GM11168 (cell line): ENCODE measurements at regions not wholly inside any gene's neighbourhood (a gene's known extent, or its start where the extent isn't known, plus 50 kb on each side); places are given as distances from the start of the nearest gene placed in this dataset.

Experiments
- in situ Hi-C: fragments of 300-500 bp; cut with MboI; formaldehyde crosslinking; loops from one replicate; pipeline ENCODE4 v1.12.0; 2022; ENCODE audit warnings: low sequenced_read_pairs; ENCODE audit not compliant: unreplicated experiment

- in situ Hi-C loops, result no loop called here
These were observed 602.5 kb downstream of the PTPRU start for GRCh38 chr1:29838738-29839320.

GRCh38 chr1:29836651-29837646 lies 600.6 kb downstream of the PTPRU start:
- in situ Hi-C loops, result no loop called here

GRCh38 chr1:29835874-29836273 lies 599.6 kb downstream of the PTPRU start:
- in situ Hi-C loops, result no loop called here

- in situ Hi-C loops, result no loop called here
These were observed 599.1 kb downstream of the PTPRU start for GRCh38 chr1:29835406-29835805.

- in situ Hi-C loops, result no loop called here
These were observed 597.3 kb downstream of the PTPRU start for GRCh38 chr1:29833581-29833980.

GRCh38 chr1:29832936-29833335 lies 596.6 kb downstream of the PTPRU start:
- in situ Hi-C loops, result no loop called here

- in situ Hi-C loops, result no loop called here
These were observed 596.1 kb downstream of the PTPRU start for GRCh38 chr1:29832471-29832870.

- in situ Hi-C loops, result no loop called here
These were observed 595.3 kb downstream of the PTPRU start for GRCh38 chr1:29831500-29832117.

GRCh38 chr1:29830916-29831315 lies 594.6 kb downstream of the PTPRU start:
- in situ Hi-C loops, result no loop called here

GRCh38 chr1:29830383-29830782 lies 594.1 kb downstream of the PTPRU start:
- in situ Hi-C loops, result no loop called here

GRCh38 chr1:29829448-29830344 lies 593.4 kb downstream of the PTPRU start:
- in situ Hi-C loops, result no loop called here

- in situ Hi-C loops, result no loop called here
These were observed 592.5 kb downstream of the PTPRU start for GRCh38 chr1:29828526-29829447.

- in situ Hi-C loops, result no loop called here
These were observed 591.6 kb downstream of the PTPRU start for GRCh38 chr1:29827801-29828525.

GRCh38 chr1:29827237-29827750 lies 591.0 kb downstream of the PTPRU start:
- in situ Hi-C loops, result no loop called here

GRCh38 chr1:29826646-29827045 lies 590.3 kb downstream of the PTPRU start:
- in situ Hi-C loops, result no loop called here

GRCh38 chr1:29825941-29826415 lies 589.7 kb downstream of the PTPRU start:
- in situ Hi-C loops, result no loop called here

- in situ Hi-C loops, result no loop called here
These were observed 589.1 kb downstream of the PTPRU start for GRCh38 chr1:29825274-29825940.
